ENCODE measurements at regions not wholly inside any gene's neighbourhood (a gene's known extent, or its start where the extent isn't known, plus 50 kb on each side); places are given as distances from the start of the nearest gene placed in this dataset.

- H4K20me1 ChIP-seq (replicated peaks; ENCODE audit: control insufficient read depth, extremely low read depth, insufficient read depth, low read length) = no peaks in the 10 kb centered on the region
Observed at GRCh38 chr2:185188656-185189055, 549.9 kb upstream of the FSIP2 start.

More at GRCh38 chr2:185188656-185189055, 549.9 kb upstream of the FSIP2 start:
- H3K79me2 ChIP-seq (ENCODE audit: control insufficient read depth, insufficient read depth, low read length) = no peaks in the 10 kb centered on the region
- no peaks in the 10 kb centered on the region for H3K27me3 ChIP-seq (ENCODE audit: control insufficient read depth in 2 of 2, insufficient read depth in 2 of 2, low read length in 2 of 2)
- H3K36me3 ChIP-seq (ENCODE audit: control insufficient read depth in 2 of 2, extremely low read depth in 1 of 2, insufficient read depth in 2 of 2, low read length in 2 of 2) = no peaks in the 10 kb centered on the region
- FAIRE-seq (no peak), DNase-seq (ENCODE audit: low read depth, low spot score) (no peak)
- H3K9me3 ChIP-seq (replicated peaks; ENCODE audit: control insufficient read depth, insufficient read depth, low read length) = peaks cover 2% of the 10 kb centered on the region
- dilution Hi-C loops (cut with MboI; ENCODE audit: extremely low pct_ligation_motif_present, low sequenced_read_pairs) (no loop called here), intact Hi-C loops (cut with micrococcal nuclease) (no loop called here)
- BruUV-seq (replicated peaks) = no TSS peak
- H3K9me1 ChIP-seq (replicated peaks; ENCODE audit: control insufficient read depth, extremely low read depth, insufficient read depth, low read length) = no peaks in the 10 kb centered on the region
- no peak overlapping the region for H3K4me3 ChIP-seq (replicated peaks in 1 of 3; ENCODE audit: insufficient read depth in 1 of 3, low read depth in 1 of 3, low read length in 3 of 3)
- no peak for TF ChIP-seq GATA2 (IDR thresholded peaks at IDR 0.05; ENCODE audit: insufficient read depth, insufficient read length, low read depth, low read length)
- TF ChIP-seq MYC (IDR thresholded peaks at IDR 0.05; ENCODE audit: low read depth, low read length) = no peak
- no peak for TF ChIP-seq POLR2A (IDR thresholded peaks at IDR 0.05; ENCODE audit: low read depth, low read length)
- TF ChIP-seq CTCF (IDR thresholded peaks at IDR 0.05; ENCODE audit: extremely low read depth in 1 of 2, insufficient read depth in 1 of 2, low read depth in 1 of 2, low read length in 2 of 2) = no peak
- TF ChIP-seq JUN (IDR thresholded peaks at IDR 0.05; ENCODE audit: borderline replicate concordance, insufficient read depth, insufficient read length, low read depth) = no peak
- TF ChIP-seq FOS (IDR thresholded peaks at IDR 0.05; ENCODE audit: borderline replicate concordance, insufficient read depth, low read length) = no peak
- TF ChIP-seq POLR2AphosphoS5 (IDR thresholded peaks at IDR 0.05; ENCODE audit: insufficient read depth, low read depth, low read length) = no peak
- no peak for TF ChIP-seq MAX (IDR thresholded peaks at IDR 0.05; ENCODE audit: insufficient read depth, insufficient read length)
- TF ChIP-seq EZH2 (IDR thresholded peaks at IDR 0.05; ENCODE audit: borderline replicate concordance, low read depth, low read length, severe bottlenecking) = no peak
- no peaks in the 10 kb centered on the region for H3K4me1 ChIP-seq (ENCODE audit: control insufficient read depth, extremely low read depth, insufficient read depth, low read length)
- H2AFZ ChIP-seq (ENCODE audit: low read depth, low read length) = no peak overlapping the region
- no peak overlapping the region for H3K9ac ChIP-seq (replicated peaks; ENCODE audit: extremely low read depth, insufficient read depth, low read length)
- no peak overlapping the region for H3K4me2 ChIP-seq (ENCODE audit: insufficient read depth, low read length)
- POLR2A ChIA-PET = no interaction called here
- no peak overlapping the region for H3K27ac ChIP-seq (ENCODE audit: insufficient read depth, low read depth, low read length)
- CTCF ChIA-PET = no interaction called here

Measured in endothelial cell of umbilical vein (primary cell).